IPS DF 19.7 (cell line): ENCODE measurements at regions not wholly inside any gene's neighbourhood (a gene's known extent, or its start where the extent isn't known, plus 50 kb on each side); places are given as distances from the start of the nearest gene placed in this dataset.
A peak's percentile ranks its signal among the peaks of the same experiment; 100 is the strongest.
"Not testable (repeated sequence)": the region's sequence is repeated elsewhere in the genome, so short reads cannot be mapped to it uniquely, and the experiment has no call there.

Source experiments
- DNase-seq: peaks from one replicate; pipeline ENCODE4 v3.0.0-alpha.2; 2013; ENCODE audit warnings: low read depth, low spot score

- no peak for DNase-seq
Observed at GRCh38 chr12:17695495-17695894, 394.5 kb downstream of the RERGL start.

- DNase-seq, result no peak
Observed at GRCh38 chr12:17691369-17691768, 398.6 kb downstream of the RERGL start.

GRCh38 chr12:17680220-17680619 lies 409.8 kb downstream of the RERGL start:
- no peak for DNase-seq

- no peak for DNase-seq
Observed at GRCh38 chr12:17666641-17667324, 423.2 kb downstream of the RERGL start.

- no peak for DNase-seq
Observed at GRCh38 chr12:17665839-17666238, 424.2 kb downstream of the RERGL start.

GRCh38 chr12:17661250-17661649 lies 428.7 kb downstream of the RERGL start:
- no peak for DNase-seq

- no peak for DNase-seq
Observed at GRCh38 chr12:17652436-17652835, 437.6 kb downstream of the RERGL start.

- no peak for DNase-seq
Observed at GRCh38 chr12:17642340-17642650, 447.7 kb downstream of the RERGL start.

- no peak for DNase-seq
Observed at GRCh38 chr12:17640615-17641014, 449.4 kb downstream of the RERGL start.

GRCh38 chr12:17618831-17619230 lies 471.2 kb downstream of the RERGL start:
- DNase-seq, result no peak

GRCh38 chr12:17609701-17610100 lies 480.3 kb downstream of the RERGL start:
- no peak for DNase-seq

- no peak for DNase-seq
Observed at GRCh38 chr12:17609153-17609552, 480.8 kb downstream of the RERGL start.

- no peak for DNase-seq
Observed at GRCh38 chr12:17595111-17595510, 494.9 kb downstream of the RERGL start.

GRCh38 chr12:17593715-17594406 lies 496.1 kb downstream of the RERGL start:
- DNase-seq, result no peak

- no peak for DNase-seq
Observed at GRCh38 chr12:17592472-17592871, 497.5 kb downstream of the RERGL start.

GRCh38 chr12:17591005-17591681 lies 498.9 kb downstream of the RERGL start:
- DNase-seq, result no peak

- peak; percentile 12 for DNase-seq
Observed at GRCh38 chr12:17588968-17589367, 501.0 kb downstream of the RERGL start.

GRCh38 chr12:17579205-17580026 lies 510.6 kb downstream of the RERGL start:
- no peak for DNase-seq

GRCh38 chr12:17577405-17577804 lies 512.6 kb downstream of the RERGL start:
- no peak for DNase-seq

- DNase-seq, result no peak
Observed at GRCh38 chr12:17572250-17572649, 517.7 kb downstream of the RERGL start.

GRCh38 chr12:17571047-17571446 lies 518.9 kb downstream of the RERGL start:
- DNase-seq, result no peak

- DNase-seq, result not testable (repeated sequence)
Observed at GRCh38 chr12:17564630-17565029, 525.4 kb downstream of the RERGL start.
